Activated CD4-positive, CD25-positive, alpha-beta regulatory T cell treated with anti-CD3 and anti-CD28 coated beads, Interleukin-2, amount 50 U/mL, for 24 hours (primary cell): ENCODE measurements at regions not wholly inside any gene's neighbourhood (a gene's known extent, or its start where the extent isn't known, plus 50 kb on each side); places are given as distances from the start of the nearest gene placed in this dataset.
A peak's percentile ranks its signal among the peaks of the same experiment; 100 is the strongest.
"Not testable (repeated sequence)": the region's sequence is repeated elsewhere in the genome, so short reads cannot be mapped to it uniquely, and the experiment has no call there.

Source experiments
- ATAC-seq, 2 donors: fragments of 150-1000 bp; cut with Tn5 transposase; one replicate each; pipeline ENCODE4 v1.10.0; 2021; ENCODE audit warnings: mild to moderate bottlenecking in 1 of 2, moderate library complexity in 1 of 2

DNA sequence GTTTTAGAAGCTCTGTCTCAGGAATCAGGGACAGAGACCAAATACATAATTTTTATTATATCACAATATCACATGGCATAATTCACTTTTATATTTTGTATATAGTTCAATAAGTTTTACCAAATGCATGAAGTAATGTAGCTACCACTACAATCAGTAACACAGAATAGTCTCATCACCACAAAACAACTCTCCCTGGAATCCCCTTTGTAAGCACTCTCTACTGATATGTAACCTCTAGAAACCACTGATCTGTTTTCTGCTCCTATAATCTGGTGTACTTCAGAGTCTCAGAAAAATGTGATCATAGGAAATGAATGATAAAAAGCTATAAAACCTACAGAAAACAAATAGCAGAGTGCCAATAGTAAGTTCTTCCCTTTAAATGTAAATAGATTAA, 1465.9 kb downstream of the SPATA31A7 start:
- ATAC-seq: not testable (repeated sequence)

DNA sequence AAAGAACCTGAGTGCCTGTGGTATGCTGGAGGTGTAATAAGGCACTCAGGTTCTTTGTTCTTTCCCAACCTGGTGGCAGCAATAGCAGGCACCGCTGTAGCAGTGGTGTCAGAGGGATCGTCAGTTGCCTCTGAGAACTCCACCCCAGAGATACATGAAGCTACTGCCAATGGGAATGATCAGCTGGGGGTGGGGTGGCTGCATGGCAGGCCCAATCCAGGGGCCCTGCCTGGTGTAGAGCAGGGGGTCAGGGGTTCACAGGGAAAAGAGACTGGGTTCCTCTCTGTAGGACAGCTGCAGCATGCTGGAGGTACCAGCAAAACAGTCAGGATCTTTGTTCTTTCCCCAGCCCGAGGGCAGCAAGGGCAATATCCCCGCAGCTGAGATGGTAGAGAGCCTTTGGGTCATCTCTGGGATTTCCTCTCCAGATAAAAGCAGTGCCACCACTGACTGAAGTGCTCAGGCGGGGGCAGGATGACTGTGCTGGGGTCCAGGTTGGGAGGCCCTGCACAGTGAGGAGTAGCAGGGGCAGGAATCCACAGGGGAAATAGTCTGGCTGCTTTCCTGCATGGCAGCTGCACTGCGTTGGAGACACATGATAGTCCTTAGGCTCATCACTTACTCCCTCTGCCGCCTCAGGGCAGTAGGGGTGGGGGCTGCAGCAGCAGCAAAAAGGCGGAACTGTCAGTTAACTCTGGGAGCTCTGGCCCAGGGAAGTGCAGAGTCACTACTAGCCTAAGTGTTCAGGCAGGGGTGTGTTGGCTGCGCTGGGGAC, 1473.1 kb downstream of the SPATA31A7 start:
- not testable (repeated sequence) for ATAC-seq

DNA sequence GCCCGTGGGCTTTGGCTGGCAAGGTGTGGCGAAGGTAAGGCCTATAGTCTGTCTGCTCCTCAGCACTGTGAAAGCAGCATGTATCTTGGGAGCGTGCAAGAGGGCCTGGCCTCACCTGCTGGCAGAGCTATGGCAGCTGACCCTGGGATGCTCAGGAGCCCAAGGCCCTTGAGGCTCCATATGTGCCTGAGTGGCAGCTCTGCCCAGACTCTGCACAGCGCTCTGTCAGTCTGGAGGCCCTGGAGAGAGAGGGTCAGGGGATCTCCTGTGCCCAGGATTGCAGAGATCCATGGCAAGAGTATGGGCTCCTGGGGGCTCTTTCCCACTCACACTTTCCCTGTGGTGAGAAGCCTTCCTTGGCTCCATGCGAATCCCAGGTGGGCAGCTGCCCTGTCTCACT, 1473.7 kb downstream of the SPATA31A7 start:
- ATAC-seq: not testable (repeated sequence)

DNA sequence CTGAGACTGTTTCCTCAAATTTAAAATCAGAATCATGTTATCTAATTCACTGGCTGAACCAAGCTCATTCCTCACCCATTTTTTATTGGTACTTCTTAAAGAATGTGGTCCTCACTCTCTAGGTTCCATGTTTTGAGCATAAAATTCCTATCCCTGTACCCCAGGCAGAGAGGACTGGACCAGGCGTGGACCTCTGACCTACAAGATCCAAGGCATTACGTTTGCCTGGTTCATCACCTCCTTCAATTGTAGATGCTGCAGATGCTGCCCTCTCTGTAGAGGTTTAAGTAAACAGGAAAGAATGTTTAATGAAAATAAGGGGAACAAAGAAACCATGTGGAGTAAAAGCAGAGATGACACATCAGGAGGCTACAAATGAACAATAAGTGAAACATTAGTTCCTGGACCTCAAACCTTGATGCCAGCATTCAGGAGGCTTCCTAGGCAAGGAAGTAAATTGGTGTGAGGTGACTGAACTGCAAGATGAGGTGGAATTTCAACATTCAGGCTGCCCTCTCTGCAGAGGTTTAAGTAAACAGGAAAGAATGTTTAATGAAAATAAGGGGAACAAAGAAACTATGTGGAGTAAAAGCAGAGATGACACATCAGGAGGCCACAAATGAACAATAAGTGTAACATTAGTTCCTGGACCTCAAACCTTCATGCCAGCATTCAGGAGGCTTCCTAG, 1477.4 kb downstream of the SPATA31A7 start:
- not testable (repeated sequence) for ATAC-seq

DNA sequence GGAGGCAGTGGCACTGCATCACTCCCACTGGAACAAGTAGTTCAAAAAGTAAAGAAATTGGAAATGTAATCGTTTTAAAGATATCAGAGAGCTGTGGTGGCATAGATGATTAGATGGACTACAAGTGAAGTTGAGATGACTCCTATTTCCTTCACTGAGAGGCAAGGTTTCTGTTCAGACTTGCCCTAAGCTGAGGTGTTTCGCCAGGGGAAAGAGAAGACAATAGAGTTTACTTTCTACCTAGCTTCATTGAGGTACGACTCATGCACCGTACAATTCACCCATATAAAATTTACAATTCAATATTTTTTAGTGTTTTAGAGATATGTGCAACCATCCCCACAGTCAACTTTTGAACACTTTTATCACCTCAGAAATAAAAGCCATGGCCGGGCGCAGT, 1487.2 kb downstream of the SPATA31A7 start:
- ATAC-seq: not testable (repeated sequence)

DNA sequence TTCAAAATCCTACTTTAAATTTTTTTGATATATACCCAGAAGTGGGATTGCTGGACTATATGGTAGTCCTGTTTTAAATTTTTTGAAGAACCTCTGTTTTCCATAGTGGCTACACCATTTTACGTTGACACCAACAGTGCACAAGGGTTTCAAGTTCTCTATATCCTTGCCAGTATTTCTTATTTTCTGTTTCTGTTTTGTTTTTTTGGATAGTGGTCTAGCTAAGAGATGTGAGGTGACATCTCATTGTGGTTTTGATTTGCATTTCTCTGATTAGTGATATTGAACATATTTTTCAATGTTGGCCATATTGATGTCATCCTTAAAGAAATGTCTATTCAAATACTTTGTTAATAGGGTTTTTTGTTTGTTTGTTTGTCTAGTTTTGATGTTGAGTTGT, 1488.5 kb downstream of the SPATA31A7 start:
- ATAC-seq: not testable (repeated sequence)

DNA sequence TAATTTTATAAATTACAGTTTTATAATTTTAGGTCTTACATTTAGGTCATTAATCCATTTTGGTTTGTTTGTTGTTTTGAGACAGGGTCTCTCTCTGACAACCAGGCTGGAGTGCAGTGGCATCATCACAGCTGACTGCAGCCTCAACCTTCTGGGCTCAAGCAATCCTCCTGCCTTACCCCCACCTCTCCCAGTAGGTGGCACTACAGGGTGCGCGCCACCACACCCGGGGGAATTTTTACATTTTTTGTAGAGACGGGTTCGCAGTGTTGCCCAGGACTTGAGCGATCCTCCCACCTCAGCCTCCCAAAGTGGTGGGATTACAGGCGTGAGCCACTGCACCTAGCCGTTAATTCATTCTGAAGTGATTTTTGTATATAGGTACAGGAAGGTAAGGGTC, 1489.2 kb downstream of the SPATA31A7 start:
- not testable (repeated sequence) for ATAC-seq

DNA sequence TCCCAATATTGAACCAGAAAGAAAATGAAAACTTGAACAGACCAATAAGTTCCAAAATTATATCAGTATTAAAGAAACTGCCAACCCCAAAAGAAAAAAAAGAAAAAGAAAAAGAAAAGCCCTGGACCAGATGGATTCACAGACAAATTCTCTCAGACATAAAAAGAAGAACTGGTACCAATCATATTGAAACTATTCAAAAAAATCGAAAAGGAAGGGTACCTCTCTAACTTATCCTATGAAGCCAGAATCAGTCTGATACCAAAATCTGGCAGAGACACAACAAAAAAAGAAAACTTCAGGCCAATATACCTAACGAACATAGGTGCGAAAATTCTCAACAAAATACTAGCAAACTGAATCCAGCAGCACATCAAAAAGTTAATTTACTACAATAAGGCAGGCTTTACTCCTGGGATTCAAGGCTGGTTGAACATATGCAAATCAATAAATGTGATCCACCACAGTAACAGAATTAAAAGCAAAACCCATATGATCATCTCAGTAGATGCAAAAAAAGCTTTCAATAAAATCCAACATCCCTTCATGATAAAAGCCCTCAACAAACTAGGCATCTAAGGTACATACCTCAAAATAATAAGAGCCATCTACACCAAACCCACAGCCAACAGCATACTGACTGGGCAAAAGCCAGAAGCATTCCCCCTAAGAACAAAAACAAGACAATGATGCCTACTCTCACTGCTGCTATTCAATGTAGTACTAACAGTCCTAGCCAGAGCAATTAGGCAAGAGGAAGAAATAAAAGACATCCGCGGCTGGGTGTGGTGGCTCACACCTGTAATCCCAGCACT, 1495.2 kb downstream of the SPATA31A7 start:
- ATAC-seq: peak in 1 of 2 donors; percentile 27

DNA sequence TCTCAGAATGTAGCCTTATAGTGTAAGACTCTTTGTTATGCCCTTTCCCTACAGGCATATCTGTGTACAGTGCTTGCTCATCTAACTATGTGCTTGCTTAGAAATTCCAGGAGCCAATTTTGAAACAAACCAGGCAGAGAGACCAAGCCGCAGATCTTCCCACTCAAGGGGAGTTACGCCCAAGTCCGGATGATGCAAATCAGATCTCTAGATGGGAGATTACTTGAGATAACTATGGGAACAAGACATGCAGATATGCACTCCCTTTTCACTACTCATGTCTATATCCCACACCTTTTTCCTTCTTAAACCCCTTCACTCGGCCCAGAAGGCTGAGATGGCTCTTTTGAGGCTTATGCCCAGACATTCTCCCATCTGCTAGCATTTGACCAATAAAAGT, 1496.5 kb downstream of the SPATA31A7 start:
- not testable (repeated sequence) for ATAC-seq

DNA sequence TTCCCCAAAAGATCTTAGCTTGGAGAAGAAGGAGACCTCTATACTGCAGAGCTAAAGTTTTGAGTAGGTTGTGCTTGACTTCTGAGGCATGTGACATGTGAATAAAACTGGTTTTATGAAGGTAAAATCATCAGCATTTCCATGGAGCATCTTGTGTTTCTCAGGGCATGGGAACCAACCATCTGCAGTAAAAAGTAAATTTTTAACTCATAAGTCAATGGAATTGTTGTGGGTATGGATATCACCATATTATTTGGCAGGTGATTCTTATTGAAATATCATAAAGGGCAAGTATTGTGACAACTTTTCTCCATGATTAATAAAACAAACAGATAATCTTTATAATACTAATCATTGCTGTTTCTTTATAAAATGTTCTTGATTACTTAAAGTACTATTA, 1503.2 kb downstream of the SPATA31A7 start:
- ATAC-seq: not testable (repeated sequence)

DNA sequence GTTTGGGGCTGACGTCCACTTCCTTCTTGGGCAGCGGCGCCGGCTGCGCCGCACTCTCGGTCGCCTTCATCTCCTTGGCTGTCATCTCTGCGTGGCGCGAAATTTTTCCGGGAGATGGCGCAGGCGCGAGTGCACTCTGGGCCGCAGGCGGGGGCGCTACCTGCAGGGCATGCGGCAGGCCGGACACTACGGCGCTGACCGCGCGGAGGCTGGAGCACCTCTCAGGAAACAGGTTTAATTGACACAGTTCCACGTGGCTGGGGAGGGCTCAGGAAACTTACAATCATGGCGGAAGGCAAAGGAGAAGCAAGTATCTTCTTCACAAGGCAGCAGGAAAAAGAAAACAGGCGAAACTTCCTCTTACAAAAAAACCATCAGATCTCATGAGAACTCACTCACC, 1521.5 kb downstream of the SPATA31A7 start:
- ATAC-seq: not testable (repeated sequence)

DNA sequence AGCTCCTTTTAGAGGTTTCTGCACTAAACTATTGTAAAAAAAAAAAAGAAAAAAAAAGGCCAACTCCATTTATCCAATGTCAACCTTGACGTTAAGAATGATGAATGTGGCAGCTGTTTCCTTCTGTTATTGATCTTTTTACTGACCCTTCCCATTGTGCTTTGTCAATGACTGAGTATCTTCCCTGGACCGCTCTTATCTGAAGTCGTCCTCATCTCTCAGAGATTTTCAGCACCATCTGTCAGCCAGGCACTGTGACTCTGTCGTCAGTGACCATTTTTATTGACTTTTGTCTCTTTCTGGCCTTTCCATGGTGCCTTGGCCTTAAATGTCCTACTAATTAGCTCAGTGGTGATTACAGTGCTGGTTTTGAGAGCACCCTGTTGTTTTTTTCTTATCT, 1535.7 kb downstream of the SPATA31A7 start:
- not testable (repeated sequence) for ATAC-seq

DNA sequence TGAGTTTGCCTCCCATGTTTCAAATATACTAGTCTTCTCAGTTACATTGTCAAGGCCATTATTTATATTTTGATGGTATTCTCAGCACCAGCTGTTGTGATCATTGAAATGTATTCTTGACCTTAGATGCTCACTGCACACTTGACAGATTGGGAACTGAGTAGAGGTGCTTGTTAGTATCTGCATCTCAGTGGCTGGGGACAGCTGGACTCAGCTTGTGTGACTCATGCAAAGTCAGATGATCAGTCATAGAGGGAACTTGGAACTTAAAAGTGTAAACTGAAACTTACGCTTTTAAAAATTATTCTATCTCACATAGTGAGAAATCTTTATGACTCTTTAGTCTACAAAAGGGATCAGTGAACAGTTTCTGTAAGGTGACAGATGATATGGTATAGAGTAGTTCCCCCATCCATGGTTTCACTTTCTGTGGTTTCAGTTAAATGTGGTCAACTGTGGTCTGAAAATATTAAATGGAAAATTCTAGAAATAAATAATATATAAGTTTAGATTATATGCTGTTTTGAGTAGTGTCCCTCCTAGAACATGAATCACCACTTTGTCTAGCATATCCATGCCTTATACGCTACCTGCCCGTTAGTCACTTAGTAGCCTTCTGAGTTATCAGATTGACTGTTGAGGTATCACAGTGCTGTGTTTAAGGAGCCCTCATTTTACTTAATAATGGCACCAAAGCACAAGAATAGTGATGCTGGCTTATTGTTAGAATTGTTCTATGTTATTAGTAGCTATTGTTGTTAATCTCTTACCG, 1540.6 kb downstream of the SPATA31A7 start:
- peak; percentile 59 to 60 for ATAC-seq

DNA sequence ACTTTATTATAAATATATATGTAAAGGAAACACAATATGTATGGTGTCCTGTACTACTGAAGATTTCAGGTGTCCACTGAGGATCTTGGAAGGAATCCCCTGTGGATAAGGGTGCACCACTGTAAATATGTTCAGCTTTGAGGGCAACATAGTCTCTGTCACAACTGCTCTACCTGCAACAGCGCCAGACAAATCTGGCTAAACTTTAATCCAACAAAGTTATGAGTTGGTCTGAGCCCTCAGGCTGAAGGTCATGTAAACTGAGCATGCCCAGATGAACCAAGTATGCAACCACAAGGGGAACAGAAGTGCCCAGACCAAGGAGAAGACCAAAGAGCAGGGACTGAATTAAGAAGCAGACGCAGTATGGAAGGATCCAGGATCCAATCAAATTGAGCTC, 1541.2 kb downstream of the SPATA31A7 start:
- ATAC-seq: not testable (repeated sequence)

DNA sequence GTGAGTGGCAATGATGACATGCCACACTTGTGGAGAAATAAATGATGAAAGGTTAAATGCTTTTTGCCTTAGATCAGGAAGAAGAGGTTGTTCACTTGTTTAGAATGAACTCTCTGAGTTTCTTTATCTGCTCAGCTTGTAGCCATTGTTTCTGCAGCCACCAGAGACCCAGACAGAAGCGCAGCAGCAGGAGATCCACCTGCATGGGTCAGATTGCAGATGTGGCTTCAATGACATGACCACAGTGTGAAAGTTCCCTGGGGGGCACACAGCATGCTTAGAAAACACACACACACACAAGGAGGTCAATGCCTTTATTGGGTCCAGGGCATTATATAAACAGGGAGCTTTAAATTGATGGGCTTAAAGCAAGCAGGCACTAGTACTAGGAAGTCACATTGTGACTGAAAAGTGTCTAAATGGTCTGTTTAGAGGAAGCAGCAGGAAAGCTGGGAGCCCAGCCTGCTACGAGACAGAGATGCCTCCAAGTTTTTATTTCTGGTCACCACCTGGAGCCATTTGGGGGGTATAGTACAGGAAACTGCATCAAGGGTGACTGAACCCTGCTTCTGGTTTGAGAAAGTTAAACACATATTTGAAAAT, 1547.3 kb downstream of the SPATA31A7 start:
- not testable (repeated sequence) for ATAC-seq

DNA sequence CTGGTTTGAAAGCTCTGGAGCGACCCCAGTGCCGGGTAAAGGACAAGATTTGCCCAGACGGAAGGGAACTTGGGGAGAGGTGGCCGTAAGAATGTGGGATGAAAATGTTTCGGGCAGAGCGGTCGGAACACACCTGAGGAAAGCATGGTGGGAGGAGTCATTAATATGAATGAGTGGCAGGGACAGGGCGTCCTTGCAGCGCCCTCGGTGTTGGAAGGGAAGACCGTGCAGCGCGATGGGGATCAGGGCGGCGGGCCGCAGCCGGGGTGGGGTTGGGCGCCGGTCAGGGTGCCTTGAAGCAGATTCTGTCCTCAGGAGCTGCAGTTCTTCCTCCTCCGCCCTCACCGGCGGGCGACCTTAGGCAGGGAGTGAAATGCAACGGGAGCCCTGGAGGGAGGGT, 1548.1 kb downstream of the SPATA31A7 start:
- not testable (repeated sequence) for ATAC-seq

DNA sequence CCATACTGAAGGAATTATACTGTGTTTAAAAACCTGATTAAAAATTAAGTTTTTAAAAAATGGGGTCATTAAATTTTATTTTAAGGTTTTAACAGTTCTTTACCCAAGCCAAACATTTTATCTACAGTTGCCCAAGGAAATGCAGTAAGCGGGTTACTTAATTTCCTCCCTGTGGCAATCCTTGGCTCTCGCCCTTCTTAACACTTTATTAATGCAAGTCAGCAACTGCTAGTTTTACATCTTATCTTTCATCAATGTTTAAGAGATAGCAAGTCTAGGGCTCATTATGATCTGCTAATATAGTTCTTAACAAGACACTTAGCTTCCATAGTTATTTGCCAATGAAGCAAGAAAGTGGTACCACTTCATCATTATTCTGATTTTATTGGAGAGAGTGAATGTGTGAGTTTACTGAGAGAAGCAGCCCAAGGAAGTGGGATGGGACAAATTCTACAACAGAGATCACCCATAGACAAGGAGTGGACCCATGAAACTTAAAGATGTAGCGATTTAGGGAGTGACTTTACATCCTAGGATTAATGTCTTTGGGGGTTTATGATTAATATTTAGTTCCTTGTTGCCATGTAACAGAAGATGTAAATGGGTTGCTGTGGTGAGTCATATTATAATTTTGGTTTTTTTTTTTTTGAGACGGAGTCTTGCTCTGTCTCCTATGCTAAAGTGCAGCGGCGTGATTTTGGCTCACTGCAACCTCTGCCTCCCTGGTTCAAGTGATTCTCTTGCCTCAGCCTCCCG, 1556.1 kb downstream of the SPATA31A7 start:
- ATAC-seq: not testable (repeated sequence)
